ENCODE measurements at regions not wholly inside any gene's neighbourhood (a gene's known extent, or its start where the extent isn't known, plus 50 kb on each side); places are given as distances from the start of the nearest gene placed in this dataset.

- Histone ChIP-seq H3K4me3 (ENCODE audit: low read length) (no peak overlapping the region), H3K4me2 (ENCODE audit: low read length) (no peak overlapping the region), H2AFZ (ENCODE audit: low read depth, low read length) (no peak overlapping the region), H3K27ac (ENCODE audit: low read length) (no peak overlapping the region), H3K9me3 (ENCODE audit: low read length) (no peaks in the 10 kb centered on the region), H4K20me1 (ENCODE audit: insufficient read depth) (no peaks in the 10 kb centered on the region), H3K9me2 (ENCODE audit: insufficient read depth, low read length) (no peaks in the 10 kb centered on the region), H3K27me3 (ENCODE audit: insufficient read depth, low read depth, low read length) (no peaks in the 10 kb centered on the region), H3K79me2 (replicated peaks; ENCODE audit: insufficient read depth, low read length) (no peaks in the 10 kb centered on the region), H3K9ac (ENCODE audit: low read length) (no peak overlapping the region), H3F3A (ENCODE audit: insufficient read depth, low read length, poor library complexity, severe bottlenecking) (no peaks in the 10 kb centered on the region), H3K36me3 (ENCODE audit: insufficient read depth, low read length) (no peaks in the 10 kb centered on the region)
- no peak for TF ChIP-seq CTCF (IDR thresholded peaks at IDR 0.05; ENCODE audit: poor library complexity, severe bottlenecking)
- TF ChIP-seq MXI1 (conservative IDR thresholded peaks at IDR 0.05; ENCODE audit: poor library complexity, severe bottlenecking): no peak
- no peak for TF ChIP-seq SMC3 (conservative IDR thresholded peaks at IDR 0.05; ENCODE audit: poor library complexity)
- no peak for TF ChIP-seq REST (IDR thresholded peaks at IDR 0.05; ENCODE audit: borderline replicate concordance)
- no peak for TF ChIP-seq EZH2 (IDR thresholded peaks at IDR 0.05; ENCODE audit: borderline replicate concordance, insufficient read depth, low read length, poor library complexity, severe bottlenecking)
- no peak for TF ChIP-seq RAD21 (conservative IDR thresholded peaks at IDR 0.05)
- TF ChIP-seq POLR2AphosphoS5 (IDR thresholded peaks at IDR 0.05): no peak
- no peak for TF ChIP-seq TAF1 (IDR thresholded peaks at IDR 0.05; ENCODE audit: low read depth)
- no peak for TF ChIP-seq EP300 (conservative IDR thresholded peaks at IDR 0.05; ENCODE audit: poor library complexity, severe bottlenecking)
Observed at GRCh38 chr20:11192106-11192505, 518.3 kb upstream of the JAG1 start.

- H3K9me2 ChIP-seq (ENCODE audit: insufficient read depth, low read length): no peaks in the 10 kb centered on the region
- no peak overlapping the region for H3K9ac ChIP-seq (ENCODE audit: low read length)
- no peaks in the 10 kb centered on the region for H3K36me3 ChIP-seq (ENCODE audit: insufficient read depth, low read length)
- H4K20me1 ChIP-seq (ENCODE audit: insufficient read depth): no peaks in the 10 kb centered on the region
- no peak overlapping the region for H3K27ac ChIP-seq (ENCODE audit: low read length)
- no peak overlapping the region for H3K4me2 ChIP-seq (ENCODE audit: low read length)
- TF ChIP-seq TAF1 (IDR thresholded peaks at IDR 0.05; ENCODE audit: low read depth) (no peak), POLR2AphosphoS5 (IDR thresholded peaks at IDR 0.05) (no peak), CTCF (IDR thresholded peaks at IDR 0.05; ENCODE audit: poor library complexity, severe bottlenecking) (no peak), EZH2 (IDR thresholded peaks at IDR 0.05; ENCODE audit: borderline replicate concordance, insufficient read depth, low read length, poor library complexity, severe bottlenecking) (no peak), REST (IDR thresholded peaks at IDR 0.05; ENCODE audit: borderline replicate concordance) (no peak), RAD21 (conservative IDR thresholded peaks at IDR 0.05) (no peak), MXI1 (conservative IDR thresholded peaks at IDR 0.05; ENCODE audit: poor library complexity, severe bottlenecking) (no peak), SMC3 (conservative IDR thresholded peaks at IDR 0.05; ENCODE audit: poor library complexity) (no peak), EP300 (conservative IDR thresholded peaks at IDR 0.05; ENCODE audit: poor library complexity, severe bottlenecking) (no peak)
- H2AFZ ChIP-seq (ENCODE audit: low read depth, low read length): no peak overlapping the region
- H3K27me3 ChIP-seq (ENCODE audit: insufficient read depth, low read depth, low read length): no peaks in the 10 kb centered on the region
- no peaks in the 10 kb centered on the region for H3K79me2 ChIP-seq (replicated peaks; ENCODE audit: insufficient read depth, low read length)
- H3K9me3 ChIP-seq (ENCODE audit: low read length): no peaks in the 10 kb centered on the region
- no peaks in the 10 kb centered on the region for H3F3A ChIP-seq (ENCODE audit: insufficient read depth, low read length, poor library complexity, severe bottlenecking)
- no peak overlapping the region for H3K4me3 ChIP-seq (ENCODE audit: low read length)
Observed at GRCh38 chr20:11193241-11193640, 519.4 kb upstream of the JAG1 start.

Measured in neural cell (in vitro differentiated cells).